Muscle of arm (tissue), 1 donor: ENCODE measurements at regions not wholly inside any gene's neighbourhood (a gene's known extent, or its start where the extent isn't known, plus 50 kb on each side); places are given as distances from the start of the nearest gene placed in this dataset.
"Not testable (repeated sequence)": the region's sequence is repeated elsewhere in the genome, so short reads cannot be mapped to it uniquely, and the experiment has no call there.

ENCODE experiments used
- DNase-seq: peaks from one replicate; pipeline ENCODE4 v3.0.0-alpha.2; 2013

GRCh38 chr9:108456903-108457302, 398.9 kb downstream of the ACTL7B start:
- DNase-seq, result no peak

- DNase-seq, result no peak
These were observed 410.2 kb downstream of the ACTL7B start for GRCh38 chr9:108445431-108446071.

- no peak for DNase-seq
These were observed 411.1 kb downstream of the ACTL7B start for GRCh38 chr9:108444400-108445358.

GRCh38 chr9:108443741-108444140, 412.0 kb downstream of the ACTL7B start:
- DNase-seq, result no peak

- no peak for DNase-seq
These were observed 412.7 kb downstream of the ACTL7B start for GRCh38 chr9:108443019-108443633.

- no peak for DNase-seq
These were observed 413.2 kb downstream of the ACTL7B start for GRCh38 chr9:108442627-108443018.

- DNase-seq, result no peak
These were observed 414.1 kb downstream of the ACTL7B start for GRCh38 chr9:108441726-108442125.

- no peak for DNase-seq
These were observed 414.5 kb downstream of the ACTL7B start for GRCh38 chr9:108441251-108441650.

GRCh38 chr9:108439947-108440346, 415.8 kb downstream of the ACTL7B start:
- no peak for DNase-seq

- no peak for DNase-seq
These were observed 418.1 kb downstream of the ACTL7B start for GRCh38 chr9:108437656-108438055.

GRCh38 chr9:108436448-108436847, 419.3 kb downstream of the ACTL7B start:
- no peak for DNase-seq

- DNase-seq, result no peak
These were observed 421.3 kb downstream of the ACTL7B start for GRCh38 chr9:108434502-108434901.

- no peak for DNase-seq
These were observed 421.8 kb downstream of the ACTL7B start for GRCh38 chr9:108434036-108434435.

- no peak for DNase-seq
These were observed 425.1 kb downstream of the ACTL7B start for GRCh38 chr9:108430655-108431054.

- DNase-seq, result no peak
These were observed 428.0 kb downstream of the ACTL7B start for GRCh38 chr9:108427751-108428150.

- not testable (repeated sequence) for DNase-seq
These were observed 429.3 kb downstream of the ACTL7B start for GRCh38 chr9:108426421-108426940.

GRCh38 chr9:108423433-108423832, 432.4 kb downstream of the ACTL7B start:
- DNase-seq, result no peak

GRCh38 chr9:108419379-108419778, 436.4 kb downstream of the ACTL7B start:
- DNase-seq, result no peak

- DNase-seq, result no peak
These were observed 438.1 kb downstream of the ACTL7B start for GRCh38 chr9:108417726-108418125.

GRCh38 chr9:108417312-108417711, 438.5 kb downstream of the ACTL7B start:
- no peak for DNase-seq

- DNase-seq, result no peak
These were observed 439.5 kb downstream of the ACTL7B start for GRCh38 chr9:108416324-108416723.

GRCh38 chr9:108413809-108414208, 442.0 kb downstream of the ACTL7B start:
- DNase-seq, result no peak
